DND-41 (cell line): ENCODE measurements at regions not wholly inside any gene's neighbourhood (a gene's known extent, or its start where the extent isn't known, plus 50 kb on each side); places are given as distances from the start of the nearest gene placed in this dataset.

Experiments used
- CTCF ChIP-seq: IDR thresholded peaks from 2 replicates; pipeline ENCODE4 v1.5.1; 2012; ENCODE audit warnings: borderline replicate concordance, low read length, moderate library complexity, mild to moderate bottlenecking; ENCODE audit not compliant: poor library complexity, severe bottlenecking; ENCODE audit errors: extremely low read depth
- EZH2 ChIP-seq: IDR thresholded peaks from 3 replicates; pipeline ENCODE4 v1.6.1; 2012; ENCODE audit warnings: borderline replicate concordance, low read depth, mild to moderate bottlenecking, moderate library complexity, low read length, inconsistent platforms; ENCODE audit not compliant: severe bottlenecking

GRCh38 chr2:145689277-145689676 is 1169.4 kb upstream of the ZEB2 start:
- TF ChIP-seq CTCF (no peak), EZH2 (no peak)
